Iris pigment epithelial cell (primary cell): ENCODE measurements at regions not wholly inside any gene's neighbourhood (a gene's known extent, or its start where the extent isn't known, plus 50 kb on each side); places are given as distances from the start of the nearest gene placed in this dataset.

Source experiments
- DNase-seq: peaks from one replicate; pipeline ENCODE4 v3.0.0-alpha.2; 2011; ENCODE audit warnings: low read depth

GRCh38 chr5:8641786-8642505 is 773.0 kb downstream of the MTRR start:
- no peak for DNase-seq

DNA sequence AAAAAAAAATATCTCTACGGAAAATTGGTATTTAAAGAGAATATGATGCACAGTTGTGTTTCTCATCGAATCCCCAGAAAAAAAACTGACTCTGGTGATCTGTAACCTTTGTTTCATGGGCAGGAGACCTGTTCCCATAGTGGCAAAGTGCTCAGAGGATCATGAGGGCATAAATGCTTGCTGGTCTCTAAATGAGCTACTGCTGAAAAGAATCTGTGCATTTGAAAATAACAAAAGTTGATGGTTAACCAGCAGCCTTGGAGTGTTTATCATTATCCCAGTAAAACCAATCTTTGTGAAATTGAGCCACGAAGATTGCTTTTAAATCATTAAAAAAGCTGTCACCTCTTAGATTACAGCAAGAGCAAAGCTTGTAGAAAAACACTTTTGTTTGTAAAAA is 775.4 kb downstream of the MTRR start:
- DNase-seq, result no peak

- no peak for DNase-seq
Measured at GRCh38 chr5:8647111-8647510, 778.2 kb downstream of the MTRR start.

- peak; percentile 27 for DNase-seq
Measured at GRCh38 chr5:8650186-8650585, 781.2 kb downstream of the MTRR start.

GRCh38 chr5:8660133-8660893 is 791.4 kb downstream of the MTRR start:
- DNase-seq, result no peak

GRCh38 chr5:8663374-8663773 is 794.4 kb downstream of the MTRR start:
- no peak for DNase-seq

DNA sequence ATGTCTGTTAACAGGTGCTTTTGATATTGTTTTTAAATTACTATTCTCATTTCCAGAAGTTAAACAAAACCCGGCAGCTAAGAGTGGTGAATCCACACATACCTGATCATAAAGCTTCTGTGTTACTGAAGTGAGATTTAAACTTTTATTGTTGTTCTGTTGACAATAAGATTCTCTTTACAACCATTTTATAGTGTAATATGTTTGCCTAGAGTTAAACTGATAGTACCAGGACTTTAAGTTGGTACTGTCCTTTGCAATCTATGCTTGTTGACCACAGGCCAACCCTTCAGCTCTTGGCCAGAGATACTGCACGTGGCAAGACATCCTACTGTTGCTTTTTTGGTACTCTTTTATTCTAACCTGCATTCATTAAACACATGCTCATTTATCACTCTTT is 806.2 kb downstream of the MTRR start:
- no peak for DNase-seq

DNA sequence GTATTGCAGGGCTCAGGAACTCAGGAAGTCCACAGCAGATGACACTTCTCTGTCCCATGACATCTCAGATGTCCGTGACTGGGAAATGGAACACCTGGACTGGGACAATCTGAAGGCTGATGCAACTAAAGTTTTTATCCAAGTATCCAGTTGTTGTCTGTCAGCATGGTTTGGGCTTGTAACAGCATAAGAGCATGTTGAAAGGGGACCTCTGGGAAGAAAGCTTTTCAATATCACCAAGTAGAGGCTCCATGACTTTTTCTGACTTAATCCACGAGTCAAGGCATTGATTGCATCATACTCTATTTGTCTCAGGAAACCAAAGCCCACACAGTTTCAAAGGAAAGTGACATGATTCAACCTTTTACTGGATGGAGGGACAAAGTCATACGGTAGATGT is 807.7 kb downstream of the MTRR start:
- peak; percentile 17 for DNase-seq

DNA sequence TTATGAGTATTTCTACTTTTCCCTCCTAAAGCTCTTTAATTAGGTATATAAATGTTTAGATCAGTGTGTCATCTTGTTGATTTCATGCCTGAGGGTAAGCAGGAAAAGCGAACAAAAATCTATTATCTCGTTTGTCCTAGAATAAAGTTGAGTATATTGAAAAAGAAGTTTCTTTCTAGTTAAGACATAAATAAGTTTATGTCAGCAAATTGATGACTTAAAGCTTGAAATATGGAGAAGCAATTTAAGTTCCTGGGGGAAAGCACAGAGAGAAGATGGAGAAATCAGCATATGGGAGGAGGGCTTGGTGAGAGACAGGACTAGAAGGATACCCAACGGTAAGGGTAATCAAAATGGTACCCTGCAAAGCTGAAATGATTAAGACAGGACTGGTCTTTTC is 813.4 kb downstream of the MTRR start:
- DNase-seq, result no peak

GRCh38 chr5:8683496-8683895 is 814.5 kb downstream of the MTRR start:
- peak; percentile 12 for DNase-seq

- no peak for DNase-seq
Measured at GRCh38 chr5:8685704-8686103, 816.8 kb downstream of the MTRR start.

DNA sequence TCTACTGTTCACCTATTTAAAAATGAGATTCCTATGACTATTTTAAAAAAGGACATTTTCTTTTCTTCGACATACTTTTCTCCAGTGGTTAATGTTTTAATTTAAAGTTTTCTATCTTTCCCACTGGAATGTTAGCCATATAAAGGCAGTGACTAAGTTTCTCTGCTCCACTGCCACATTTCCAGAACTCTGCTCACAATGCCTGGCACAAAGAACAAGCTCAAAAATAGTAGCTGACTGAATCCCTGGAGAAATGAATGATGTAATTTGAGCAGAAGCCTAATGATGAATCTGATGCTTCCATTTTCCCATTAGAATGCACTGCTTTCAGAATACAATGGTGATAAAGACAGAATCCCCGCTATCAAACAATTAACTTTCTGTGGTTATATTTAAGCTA is 817.8 kb downstream of the MTRR start:
- peak; percentile 5 for DNase-seq

DNA sequence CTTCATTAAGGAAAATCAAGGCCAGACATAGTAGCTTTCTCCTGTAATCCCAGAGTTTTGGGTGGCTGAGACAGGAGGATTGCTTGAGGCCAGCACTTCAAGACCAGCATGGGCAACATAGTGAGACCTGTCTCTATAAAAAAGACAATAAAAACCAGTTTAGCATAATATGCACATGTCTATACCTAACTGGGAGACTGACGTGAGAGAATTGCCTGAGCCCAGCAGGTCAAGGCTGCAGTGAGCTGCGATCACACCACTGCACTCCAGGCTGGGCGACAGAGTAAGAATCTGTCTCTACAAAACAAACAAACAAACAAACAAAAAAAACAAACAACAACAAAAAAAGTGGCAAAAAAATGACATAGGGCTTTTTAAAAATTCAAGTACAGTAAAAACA is 820.8 kb downstream of the MTRR start:
- DNase-seq, result no peak

- DNase-seq, result no peak
Measured at GRCh38 chr5:8691221-8691620, 822.3 kb downstream of the MTRR start.

- no peak for DNase-seq
Measured at GRCh38 chr5:8693341-8693844, 824.4 kb downstream of the MTRR start.

DNA sequence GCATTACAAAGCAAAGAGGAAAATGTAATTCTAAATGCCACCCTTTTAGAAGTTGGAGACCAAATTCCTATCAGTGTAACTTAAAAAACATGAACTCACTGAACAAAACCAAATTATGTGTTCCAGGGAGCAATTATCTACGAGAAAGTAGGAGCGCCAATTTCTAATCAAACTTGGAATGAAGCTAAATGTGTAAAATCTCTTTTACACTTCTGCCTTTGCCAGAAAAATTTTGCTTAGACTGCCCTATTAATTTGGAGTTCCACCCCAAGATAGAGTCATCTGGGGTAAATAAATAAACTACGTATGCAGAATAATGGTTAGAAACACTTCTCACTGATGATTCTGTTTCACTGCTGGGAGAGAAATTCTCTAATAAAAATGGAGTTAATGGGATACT is 825.6 kb downstream of the MTRR start:
- no peak for DNase-seq

DNA sequence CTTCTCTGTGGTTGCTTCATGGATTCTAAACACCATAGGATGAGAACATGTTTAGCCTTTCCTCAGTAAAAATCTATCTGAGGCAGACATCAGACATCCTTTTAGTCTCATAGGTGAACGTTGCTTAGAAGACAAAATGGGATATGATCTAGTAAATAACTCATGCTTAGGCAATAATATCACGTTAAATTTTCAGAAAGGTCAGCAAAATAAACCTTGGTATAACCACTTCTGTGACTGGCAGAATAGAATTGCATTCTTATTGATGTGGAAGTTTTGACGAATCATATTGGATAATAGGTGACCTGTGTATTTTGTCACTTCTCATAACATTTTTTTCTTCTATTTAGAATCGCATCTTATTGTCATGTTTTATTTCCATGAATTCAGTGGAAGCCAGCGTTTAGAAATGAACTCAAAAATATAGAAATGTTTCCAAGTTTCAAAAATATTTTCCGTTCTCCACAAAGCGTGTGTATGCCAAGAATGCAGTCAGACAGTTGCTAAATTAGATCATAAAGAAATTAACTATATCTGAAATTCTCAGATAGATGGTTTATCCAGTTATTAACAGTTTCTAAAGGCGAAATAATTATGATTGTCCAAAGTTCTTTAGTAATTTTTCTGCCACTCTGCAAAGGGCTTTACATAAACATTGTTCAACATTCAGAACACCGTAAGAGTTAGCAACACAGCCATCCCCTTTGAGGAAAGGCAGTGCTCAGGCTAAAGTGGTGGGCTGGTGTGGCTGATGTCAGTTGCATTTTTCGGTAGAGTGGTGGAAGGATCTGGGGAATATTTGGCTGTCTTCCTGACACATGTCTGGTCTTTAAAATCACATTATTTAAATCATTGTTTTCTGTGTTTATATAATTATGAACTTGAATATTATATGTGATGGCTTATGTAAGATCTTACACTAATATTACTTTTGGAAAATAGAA is 827.2 kb downstream of the MTRR start:
- no peak for DNase-seq

DNA sequence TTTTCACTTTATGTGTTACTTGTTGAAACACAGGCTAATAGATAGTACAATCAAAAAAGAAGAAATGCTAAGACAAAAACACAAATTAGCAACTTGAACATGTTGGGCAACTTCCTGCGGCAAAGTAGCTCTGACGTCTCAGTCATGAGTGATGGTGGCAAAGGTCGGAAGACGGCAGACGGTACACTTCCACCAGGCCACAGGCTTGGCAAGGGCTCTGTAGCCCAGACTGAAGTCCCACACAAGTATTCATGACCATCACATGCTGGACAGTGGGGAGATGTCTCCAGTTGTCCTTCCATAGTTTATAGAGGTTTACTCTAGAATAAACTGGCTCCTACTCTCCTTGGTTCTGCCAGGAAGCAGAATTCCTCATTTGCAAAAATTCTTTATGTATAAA is 831.3 kb downstream of the MTRR start:
- no peak for DNase-seq

DNA sequence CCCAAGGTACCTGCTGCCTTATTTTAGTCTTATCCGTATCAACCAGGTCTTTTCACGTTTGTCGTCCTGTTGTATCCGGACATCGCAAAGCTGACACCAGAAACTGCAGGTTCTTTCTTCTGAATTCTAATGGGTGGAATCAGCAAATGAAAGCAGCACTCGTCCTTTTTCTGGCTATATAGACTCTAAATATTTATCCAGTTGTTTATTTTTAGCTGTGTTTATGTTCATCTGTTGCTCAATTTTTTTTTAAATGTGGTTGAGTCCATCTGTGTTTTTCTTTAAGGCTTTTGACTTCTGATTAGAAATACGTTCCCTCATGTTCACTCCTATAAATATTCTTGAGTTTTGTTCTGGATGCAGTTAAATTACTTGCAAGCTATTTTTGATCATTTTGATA is 831.7 kb downstream of the MTRR start:
- no peak for DNase-seq

GRCh38 chr5:8701251-8701650 is 832.3 kb downstream of the MTRR start:
- no peak for DNase-seq

- DNase-seq, result peak; percentile 21
Measured at GRCh38 chr5:8710426-8710930, 835.4 kb downstream of the SEMA5A start.

DNA sequence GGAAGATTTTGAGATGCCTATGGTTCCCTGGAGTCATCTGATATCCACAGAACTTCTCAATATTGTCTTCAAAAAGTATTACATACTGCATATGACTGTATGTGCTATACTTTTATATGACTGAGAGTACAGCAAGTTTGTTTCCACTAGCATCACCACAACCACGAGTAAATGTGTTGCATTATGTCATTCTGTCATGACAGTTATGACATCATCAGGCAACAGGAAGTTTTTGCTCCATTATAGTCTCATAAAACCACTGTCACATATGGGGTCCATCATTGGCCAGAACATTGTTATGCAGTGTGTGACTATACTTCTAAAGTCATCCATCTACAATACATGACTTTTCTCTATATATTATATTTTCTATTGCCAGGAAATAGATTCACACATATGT is 831.7 kb downstream of the SEMA5A start:
- DNase-seq, result no peak
